PC-3 (cell line): ENCODE measurements at regions not wholly inside any gene's neighbourhood (a gene's known extent, or its start where the extent isn't known, plus 50 kb on each side); places are given as distances from the start of the nearest gene placed in this dataset.

Experiments
- ATAC-seq: fragments of 200-7000 bp; cut with Tn5 transposase; 2 replicates; pipeline ENCODE4 v1.9.1; 2020; ENCODE audit warnings: mild to moderate bottlenecking, moderate library complexity
- BruUV-seq: library from RNA; stranded (reverse); fragments of 400-500 nt; replicated peaks from 2 replicates; lab custom pipeline; 2021; lab: Mats Ljungman, UMichigan
- CTCF ChIA-PET: fragments of 300-600 bp; sonication (Branson Sonifier 250); formaldehyde crosslinking; loops from one replicate; lab custom pipeline; 2022; ENCODE audit warnings: antibody characterized with exemption; lab: Charles Lee
- POLR2A ChIA-PET: fragments of 300-600 bp; sonication (Branson Sonifier 250); formaldehyde crosslinking; loops from one replicate; lab custom pipeline; 2022; ENCODE audit warnings: antibody characterized with exemption; ENCODE audit not compliant: unreplicated experiment; lab: Charles Lee
- DNase-seq: peaks from one replicate; pipeline ENCODE4 v3.0.0-alpha.2; 2015
- H2AFZ ChIP-seq: fragments of 300-600 bp; sonication (generic); 2 replicates; pipeline ENCODE4 v1.6.0; 2016; ENCODE audit warnings: antibody characterized with exemption, low read length
- H3F3A ChIP-seq: fragments of 300-600 bp; sonication (generic); one replicate; pipeline ENCODE4 v1.6.0; 2017; ENCODE audit warnings: antibody characterized with exemption, low read length, control low read depth, mild to moderate bottlenecking; ENCODE audit not compliant: unreplicated experiment
- H3K27ac ChIP-seq: fragments of 300-600 bp; sonication (generic); 2 replicates; pipeline ENCODE4 v1.5.1; 2016; ENCODE audit warnings: mild to moderate bottlenecking, low read length
- H3K27me3 ChIP-seq: fragments of 300-600 bp; sonication (generic); 2 replicates; pipeline ENCODE4 v1.6.1; 2016; ENCODE audit warnings: low read length, mixed read lengths
- H3K36me3 ChIP-seq: fragments of 300-600 bp; sonication (generic); 2 replicates; pipeline ENCODE4 v1.6.1; 2016; ENCODE audit warnings: low read depth, mixed run types, low read length, mixed read lengths
- H3K4me1 ChIP-seq: fragments of 300-600 bp; sonication (generic); 2 replicates; pipeline ENCODE4 v1.5.1; 2016; ENCODE audit warnings: low read length; ENCODE audit not compliant: insufficient read depth
- H3K4me2 ChIP-seq: fragments of 300-600 bp; sonication (generic); 2 replicates; pipeline ENCODE4 v1.6.0; 2016; ENCODE audit warnings: low read length
- H3K4me3 ChIP-seq: fragments of 300-600 bp; sonication (generic); 2 replicates; pipeline ENCODE4 v1.5.1; 2016; ENCODE audit warnings: mild to moderate bottlenecking, low read length, mixed read lengths
- H3K79me2 ChIP-seq: fragments of 300-600 bp; sonication (generic); 2 replicates; pipeline ENCODE4 v1.6.1; 2017; ENCODE audit warnings: low read length, mixed read lengths
- H3K9ac ChIP-seq: fragments of 300-600 bp; sonication (generic); 2 replicates; pipeline ENCODE4 v1.6.0; 2016; ENCODE audit warnings: mild to moderate bottlenecking, low read length
- H3K9me2 ChIP-seq: fragments of 300-600 bp; sonication (generic); replicated peaks from 2 replicates; pipeline ENCODE4 v1.6.1; 2016; ENCODE audit warnings: mixed run types, low read length, mixed read lengths
- H3K9me3 ChIP-seq: fragments of 300-600 bp; sonication (generic); 2 replicates; pipeline ENCODE4 v1.6.1; 2016; ENCODE audit warnings: low read length, mixed read lengths
- H4K20me1 ChIP-seq: fragments of 300-600 bp; sonication (generic); 2 replicates; pipeline ENCODE4 v1.6.1; 2016; ENCODE audit warnings: low read length, mixed read lengths
- EZH2 ChIP-seq: fragments of 300-600 bp; sonication (generic); IDR thresholded peaks from one replicate; pipeline ENCODE4 v1.6.1; 2017; ENCODE audit warnings: antibody characterized with exemption, mild to moderate bottlenecking, low read length; ENCODE audit not compliant: unreplicated experiment
- EZH2phosphoT487 ChIP-seq: fragments of 300-600 bp; sonication (generic); IDR thresholded peaks from 2 replicates; pipeline ENCODE4 v1.6.1; 2018; ENCODE audit warnings: mild to moderate bottlenecking, antibody characterized with exemption, low read length, borderline replicate concordance
- intact Hi-C: fragments of 100-400 bp; cut with micrococcal nuclease; formaldehyde crosslinking; loops from 2 replicates; pipeline ENCODE4 v1.9.0; 2023
- TF ChIP-seq, protein P1 (sequence below): fragments of 300-600 bp; sonication (generic); conservative IDR thresholded peaks from 2 replicates; pipeline ENCODE4 v1.5.1; 2017; ENCODE audit warnings: antibody characterized with exemption, low read depth, mild to moderate bottlenecking, low read length

GRCh38 chr5:91642581-91642980, 259.5 kb upstream of the ARRDC3 start:
- ChIA-PET CTCF (interaction anchor here (0.6 to 1.7 kb wide), 3 partner anchors 183 to 233 kb away, joined by 3 to 6 read pairs (median 4); no protein-coding TSS in a partner anchor), POLR2A (interaction anchor here (0.7 kb wide), 1 partner anchor 782 kb away, joined by 7 read pairs; no protein-coding TSS in a partner anchor)
- Histone ChIP-seq H4K20me1 (no peaks in the 10 kb centered on the region), H3K9me2 (no peaks in the 10 kb centered on the region), H3K27me3 (peaks cover 8% of the 10 kb centered on the region; the same call in 1 of the 2 replicates), H3K36me3 (no peaks in the 10 kb centered on the region), H2AFZ (no peak overlapping the region), H3K4me1 (no peaks in the 10 kb centered on the region), H3K4me3 (no peak overlapping the region), H3K9me3 (no peaks in the 10 kb centered on the region), H3K27ac (no peak overlapping the region), H3K9ac (no peak overlapping the region), H3F3A (no peaks in the 10 kb centered on the region), H3K4me2 (no peak overlapping the region), H3K79me2 (no peaks in the 10 kb centered on the region)
- TF ChIP-seq EZH2phosphoT487 (no peak), EZH2 (no peak)
- TF ChIP-seq, protein P1, sequence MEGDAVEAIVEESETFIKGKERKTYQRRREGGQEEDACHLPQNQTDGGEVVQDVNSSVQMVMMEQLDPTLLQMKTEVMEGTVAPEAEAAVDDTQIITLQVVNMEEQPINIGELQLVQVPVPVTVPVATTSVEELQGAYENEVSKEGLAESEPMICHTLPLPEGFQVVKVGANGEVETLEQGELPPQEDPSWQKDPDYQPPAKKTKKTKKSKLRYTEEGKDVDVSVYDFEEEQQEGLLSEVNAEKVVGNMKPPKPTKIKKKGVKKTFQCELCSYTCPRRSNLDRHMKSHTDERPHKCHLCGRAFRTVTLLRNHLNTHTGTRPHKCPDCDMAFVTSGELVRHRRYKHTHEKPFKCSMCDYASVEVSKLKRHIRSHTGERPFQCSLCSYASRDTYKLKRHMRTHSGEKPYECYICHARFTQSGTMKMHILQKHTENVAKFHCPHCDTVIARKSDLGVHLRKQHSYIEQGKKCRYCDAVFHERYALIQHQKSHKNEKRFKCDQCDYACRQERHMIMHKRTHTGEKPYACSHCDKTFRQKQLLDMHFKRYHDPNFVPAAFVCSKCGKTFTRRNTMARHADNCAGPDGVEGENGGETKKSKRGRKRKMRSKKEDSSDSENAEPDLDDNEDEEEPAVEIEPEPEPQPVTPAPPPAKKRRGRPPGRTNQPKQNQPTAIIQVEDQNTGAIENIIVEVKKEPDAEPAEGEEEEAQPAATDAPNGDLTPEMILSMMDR, result no peak
- intact Hi-C loops, result loop anchor here (5.0 to 10.0 kb wide), 4 partner anchors 155 to 665 kb away; no protein-coding TSS in a partner anchor
- no peak for ATAC-seq
- no peak for DNase-seq
- no TSS peak for BruUV-seq

DNA sequence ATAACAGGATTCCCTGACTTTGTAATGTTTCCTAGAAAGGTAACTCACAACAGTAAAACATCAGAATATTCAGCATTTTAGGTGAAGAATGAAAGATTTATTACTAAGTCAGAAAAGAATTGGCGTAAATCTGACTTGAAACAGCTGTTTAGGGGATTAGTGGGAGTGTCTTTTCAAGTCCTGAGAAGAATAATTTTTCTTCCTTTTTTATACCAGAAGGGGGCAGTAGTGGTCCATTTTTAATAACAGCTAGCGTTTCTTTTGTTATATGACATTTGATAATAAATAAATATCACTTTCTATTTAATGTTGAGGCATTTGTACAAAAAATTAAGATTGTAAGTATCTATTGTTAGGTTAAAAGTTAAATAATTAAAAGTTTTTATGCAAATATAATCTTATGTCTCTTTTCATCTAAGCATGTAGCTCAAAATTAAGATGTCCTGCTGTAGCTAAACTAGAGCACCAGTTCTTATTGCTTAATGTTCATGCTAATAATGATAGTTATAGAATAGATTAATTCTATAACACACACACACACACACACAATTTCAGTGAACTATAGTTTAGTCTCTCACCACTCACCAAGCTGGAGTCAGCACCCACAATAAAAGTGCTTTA, 258.7 kb upstream of the ARRDC3 start:
- Histone ChIP-seq H3K9ac (no peak overlapping the region), H3K79me2 (no peaks in the 10 kb centered on the region), H3K9me2 (no peaks in the 10 kb centered on the region), H4K20me1 (no peaks in the 10 kb centered on the region), H3K9me3 (no peaks in the 10 kb centered on the region), H3K4me3 (no peak overlapping the region), H3K4me1 (no peaks in the 10 kb centered on the region), H3K27me3 (peaks cover 11% of the 10 kb centered on the region; the same call in 1 of the 2 replicates), H2AFZ (no peak overlapping the region), H3K4me2 (no peak overlapping the region), H3F3A (no peaks in the 10 kb centered on the region), H3K27ac (no peak overlapping the region), H3K36me3 (no peaks in the 10 kb centered on the region)
- intact Hi-C loops, result loop anchor here (1.0 to 10.0 kb wide), 7 partner anchors 141 to 665 kb away; no protein-coding TSS in a partner anchor
- POLR2A ChIA-PET, result interaction anchor here (0.7 kb wide), 1 partner anchor 783 kb away, joined by 7 read pairs; no protein-coding TSS in a partner anchor
- ATAC-seq (peak; percentile 60), DNase-seq (peak; percentile 87)
- TF ChIP-seq, protein P1, result peak; percentile 79
- no peak for TF ChIP-seq EZH2phosphoT487
- no peak for TF ChIP-seq EZH2
- BruUV-seq, result no TSS peak
- CTCF ChIA-PET, result interaction anchor here (0.6 to 1.7 kb wide), 7 partner anchors 143 to 581 kb away, joined by 3 to 6 read pairs (median 3); no protein-coding TSS in a partner anchor

DNA sequence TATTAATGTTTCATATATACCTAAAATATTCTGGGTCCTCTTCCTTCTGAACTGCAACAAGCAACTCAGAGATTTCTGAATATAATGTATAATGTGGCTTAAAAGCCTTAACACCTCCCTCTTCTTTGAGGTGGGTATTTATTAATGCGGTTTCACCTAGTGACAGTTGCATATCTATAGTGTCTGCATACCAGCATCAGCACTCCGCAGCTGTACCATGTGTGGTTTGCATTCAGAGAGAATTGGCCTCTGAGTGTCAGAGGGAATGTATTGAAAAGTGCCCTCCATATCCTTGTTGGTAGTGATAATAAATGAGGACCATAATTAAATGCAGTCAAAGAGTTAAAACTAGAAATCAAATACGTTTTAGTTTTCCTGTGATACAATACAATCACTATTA, 256.6 kb upstream of the ARRDC3 start:
- H3K27ac ChIP-seq, result no peak overlapping the region
- no peaks in the 10 kb centered on the region for H3K36me3 ChIP-seq
- TF ChIP-seq EZH2 (no peak), EZH2phosphoT487 (no peak)
- TF ChIP-seq, protein P1, result no peak
- H3K4me3 ChIP-seq, result no peak overlapping the region
- no peak overlapping the region for H3K4me2 ChIP-seq
- H3K79me2 ChIP-seq, result no peaks in the 10 kb centered on the region
- H3K9me3 ChIP-seq, result no peaks in the 10 kb centered on the region
- no peaks in the 10 kb centered on the region for H3K4me1 ChIP-seq
- H3K9me2 ChIP-seq, result no peaks in the 10 kb centered on the region
- ChIA-PET CTCF (no interaction called here), POLR2A (no interaction called here)
- BruUV-seq, result no TSS peak
- H2AFZ ChIP-seq, result no peak overlapping the region
- no peaks in the 10 kb centered on the region for H3F3A ChIP-seq
- no peak overlapping the region for H3K9ac ChIP-seq
- H4K20me1 ChIP-seq, result no peaks in the 10 kb centered on the region
- no peak for ATAC-seq
- no peak for DNase-seq
- intact Hi-C loops, result loop anchor here (2.0 to 10.0 kb wide), 5 partner anchors 139 to 668 kb away; no protein-coding TSS in a partner anchor
- peaks cover 15% of the 10 kb centered on the region for H3K27me3 ChIP-seq
